Kidney epithelial cell (primary cell): ENCODE measurements at regions not wholly inside any gene's neighbourhood (a gene's known extent, or its start where the extent isn't known, plus 50 kb on each side); places are given as distances from the start of the nearest gene placed in this dataset.

Source experiments
- DNase-seq: peaks from one replicate; pipeline ENCODE4 v3.0.0-alpha.2; 2010; ENCODE audit warnings: low read depth
- H3K27me3 ChIP-seq: 2 replicates; pipeline ENCODE4 v1.6.0; 2011; ENCODE audit warnings: low read length; ENCODE audit not compliant: control insufficient read depth, insufficient read depth
- H3K36me3 ChIP-seq: 2 replicates; pipeline ENCODE4 v1.5.1; 2011; ENCODE audit warnings: low read length; ENCODE audit not compliant: control insufficient read depth, insufficient read depth
- H3K4me3 ChIP-seq: 2 replicates; pipeline ENCODE4 v1.5.1; 2011; ENCODE audit warnings: low read depth, mild to moderate bottlenecking, control low read depth, low read length
- TF ChIP-seq, protein P1 (sequence below): IDR thresholded peaks from 2 replicates; pipeline ENCODE4 v1.5.1; 2011; ENCODE audit warnings: mild to moderate bottlenecking, moderate library complexity, low read length, control low read depth, inconsistent platforms; ENCODE audit not compliant: insufficient read depth, poor library complexity, severe bottlenecking

DNA sequence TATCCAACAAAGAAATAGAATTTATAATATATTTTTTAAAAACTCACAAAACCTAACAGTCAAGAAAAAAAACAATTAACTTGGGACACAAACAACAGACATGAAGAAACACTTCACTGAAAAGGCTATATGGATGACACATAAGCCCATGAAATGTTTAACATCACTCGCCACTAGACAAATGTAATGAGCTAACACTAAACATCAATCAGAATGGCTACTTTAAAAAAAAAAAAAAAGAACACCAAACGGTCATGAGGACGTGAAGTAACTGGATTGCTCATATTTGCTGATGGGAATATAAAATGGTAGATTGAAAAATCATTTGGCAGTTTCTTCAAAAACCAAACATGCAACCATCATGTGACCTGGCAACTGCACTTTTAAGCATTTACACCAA is 97.3 kb upstream of the RGPD4 start:
- no peak overlapping the region for H3K4me3 ChIP-seq
- no peak for DNase-seq
- no peaks in the 10 kb centered on the region for H3K27me3 ChIP-seq
- no peaks in the 10 kb centered on the region for H3K36me3 ChIP-seq
- TF ChIP-seq, protein P1, sequence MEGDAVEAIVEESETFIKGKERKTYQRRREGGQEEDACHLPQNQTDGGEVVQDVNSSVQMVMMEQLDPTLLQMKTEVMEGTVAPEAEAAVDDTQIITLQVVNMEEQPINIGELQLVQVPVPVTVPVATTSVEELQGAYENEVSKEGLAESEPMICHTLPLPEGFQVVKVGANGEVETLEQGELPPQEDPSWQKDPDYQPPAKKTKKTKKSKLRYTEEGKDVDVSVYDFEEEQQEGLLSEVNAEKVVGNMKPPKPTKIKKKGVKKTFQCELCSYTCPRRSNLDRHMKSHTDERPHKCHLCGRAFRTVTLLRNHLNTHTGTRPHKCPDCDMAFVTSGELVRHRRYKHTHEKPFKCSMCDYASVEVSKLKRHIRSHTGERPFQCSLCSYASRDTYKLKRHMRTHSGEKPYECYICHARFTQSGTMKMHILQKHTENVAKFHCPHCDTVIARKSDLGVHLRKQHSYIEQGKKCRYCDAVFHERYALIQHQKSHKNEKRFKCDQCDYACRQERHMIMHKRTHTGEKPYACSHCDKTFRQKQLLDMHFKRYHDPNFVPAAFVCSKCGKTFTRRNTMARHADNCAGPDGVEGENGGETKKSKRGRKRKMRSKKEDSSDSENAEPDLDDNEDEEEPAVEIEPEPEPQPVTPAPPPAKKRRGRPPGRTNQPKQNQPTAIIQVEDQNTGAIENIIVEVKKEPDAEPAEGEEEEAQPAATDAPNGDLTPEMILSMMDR: no peak

DNA sequence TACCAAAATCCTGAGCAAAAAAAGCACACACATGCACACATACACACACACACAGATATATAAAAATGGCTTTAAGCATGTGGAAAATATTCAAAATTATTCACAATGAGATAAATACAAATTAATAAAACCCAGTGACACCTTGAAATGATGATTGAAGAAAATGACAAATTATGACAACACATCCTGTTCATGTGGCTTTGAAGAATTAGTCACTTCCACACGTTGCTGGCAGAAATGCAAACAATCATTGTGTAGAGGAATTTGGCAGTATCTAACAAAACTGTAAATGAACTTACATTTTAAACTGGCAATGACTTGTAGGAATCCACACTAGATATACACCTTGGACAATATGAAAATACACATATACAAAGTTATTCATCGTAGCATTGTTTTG is 95.8 kb upstream of the RGPD4 start:
- no peaks in the 10 kb centered on the region for H3K36me3 ChIP-seq
- H3K4me3 ChIP-seq: no peak overlapping the region
- TF ChIP-seq, protein P1: no peak
- H3K27me3 ChIP-seq: no peaks in the 10 kb centered on the region
- no peak for DNase-seq

DNA sequence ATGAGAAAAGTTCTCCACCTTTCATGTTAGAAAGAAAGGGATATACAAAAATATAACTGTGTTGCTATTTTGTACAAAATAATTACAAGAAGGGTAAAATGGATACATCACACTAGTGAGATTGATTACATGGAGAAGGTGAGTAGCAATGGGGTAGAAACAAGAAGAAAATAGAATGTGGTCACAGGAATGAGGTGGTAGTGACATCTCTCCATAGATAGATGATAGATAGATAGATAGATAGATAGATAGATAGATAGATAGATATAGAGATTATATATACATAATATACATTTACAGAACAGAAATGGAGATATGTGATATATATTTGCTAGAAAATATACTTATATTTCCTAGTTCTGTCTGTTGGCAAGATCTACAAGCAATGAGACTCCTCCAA is 95.3 kb upstream of the RGPD4 start:
- H3K36me3 ChIP-seq: no peaks in the 10 kb centered on the region
- no peaks in the 10 kb centered on the region for H3K27me3 ChIP-seq
- TF ChIP-seq, protein P1: no peak
- DNase-seq: no peak
- H3K4me3 ChIP-seq: no peak overlapping the region

DNA sequence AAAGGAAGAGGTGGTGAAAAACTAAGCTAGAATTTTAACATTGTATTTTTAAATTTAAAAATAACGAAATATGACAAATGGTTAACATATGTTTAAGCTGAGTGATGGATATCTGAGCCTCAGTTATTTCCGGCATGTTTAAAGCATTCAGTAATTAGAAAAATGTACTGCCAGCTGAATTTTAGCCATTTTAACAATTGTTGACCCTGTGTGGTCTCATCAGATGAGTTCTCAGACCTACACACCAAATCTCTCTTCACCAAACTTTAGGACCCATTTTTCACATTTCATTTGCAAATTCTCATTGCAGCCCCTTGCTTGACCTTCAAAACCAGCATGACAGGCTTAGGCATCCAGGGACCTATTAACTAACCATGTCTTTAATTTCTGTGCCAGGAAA is 91.5 kb upstream of the RGPD4 start:
- TF ChIP-seq, protein P1: no peak
- no peaks in the 10 kb centered on the region for H3K27me3 ChIP-seq
- no peak for DNase-seq
- no peak overlapping the region for H3K4me3 ChIP-seq
- H3K36me3 ChIP-seq: no peaks in the 10 kb centered on the region

DNA sequence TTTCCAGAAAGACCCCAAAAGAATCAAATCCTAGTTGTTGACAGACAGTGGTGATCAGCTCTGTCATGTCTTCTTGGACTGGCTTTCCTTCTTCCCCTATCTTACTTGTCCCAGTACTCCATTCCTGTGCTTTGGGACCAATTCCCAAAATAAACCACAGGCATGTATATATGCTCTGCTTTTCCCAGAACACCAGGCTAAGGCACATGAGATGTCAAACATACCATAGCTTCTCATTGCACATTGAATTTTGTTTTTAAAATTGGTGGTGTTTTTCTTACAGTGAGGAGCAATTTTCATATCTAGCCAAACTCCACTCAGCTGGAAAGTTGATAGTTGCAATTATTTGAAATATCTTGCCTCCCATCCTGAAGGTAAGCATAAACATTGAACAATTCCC is 88.9 kb upstream of the RGPD4 start:
- no peak for DNase-seq
- TF ChIP-seq, protein P1: no peak
- Histone ChIP-seq H3K4me3 (no peak overlapping the region), H3K27me3 (no peaks in the 10 kb centered on the region), H3K36me3 (no peaks in the 10 kb centered on the region)

DNA sequence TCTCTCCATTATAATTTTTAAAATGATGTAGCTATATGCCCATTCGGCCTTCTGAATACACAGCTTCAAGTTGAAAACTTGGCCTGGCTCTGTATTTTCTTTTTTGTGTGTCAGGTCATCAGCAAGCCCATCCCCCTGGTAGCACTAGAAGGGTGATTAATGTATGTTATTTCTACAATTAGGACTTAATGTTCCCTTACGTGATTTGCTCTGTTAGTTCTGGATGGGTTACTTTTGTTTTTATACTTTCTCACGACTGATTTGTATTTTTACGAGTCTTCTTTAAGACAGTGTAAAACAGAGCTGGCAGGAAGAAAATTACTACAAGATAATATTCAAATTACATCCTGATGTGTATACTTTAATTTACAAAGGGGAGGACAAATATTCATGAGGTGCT is 88.4 kb upstream of the RGPD4 start:
- TF ChIP-seq, protein P1: no peak

More for the DNA sequence above, 88.4 kb upstream of the RGPD4 start:
- Histone ChIP-seq H3K27me3 (no peaks in the 10 kb centered on the region), H3K4me3 (no peak overlapping the region), H3K36me3 (no peaks in the 10 kb centered on the region)
- peak; percentile 41 for DNase-seq
